Inferior parietal cortex (tissue), 1 donor: ENCODE measurements at regions not wholly inside any gene's neighbourhood (a gene's known extent, or its start where the extent isn't known, plus 50 kb on each side); places are given as distances from the start of the nearest gene placed in this dataset.

Source experiments
- DNase-seq: peaks from one replicate; pipeline ENCODE4 v3.0.0-alpha.2; 2016; ENCODE audit errors: extremely low spot score

DNA sequence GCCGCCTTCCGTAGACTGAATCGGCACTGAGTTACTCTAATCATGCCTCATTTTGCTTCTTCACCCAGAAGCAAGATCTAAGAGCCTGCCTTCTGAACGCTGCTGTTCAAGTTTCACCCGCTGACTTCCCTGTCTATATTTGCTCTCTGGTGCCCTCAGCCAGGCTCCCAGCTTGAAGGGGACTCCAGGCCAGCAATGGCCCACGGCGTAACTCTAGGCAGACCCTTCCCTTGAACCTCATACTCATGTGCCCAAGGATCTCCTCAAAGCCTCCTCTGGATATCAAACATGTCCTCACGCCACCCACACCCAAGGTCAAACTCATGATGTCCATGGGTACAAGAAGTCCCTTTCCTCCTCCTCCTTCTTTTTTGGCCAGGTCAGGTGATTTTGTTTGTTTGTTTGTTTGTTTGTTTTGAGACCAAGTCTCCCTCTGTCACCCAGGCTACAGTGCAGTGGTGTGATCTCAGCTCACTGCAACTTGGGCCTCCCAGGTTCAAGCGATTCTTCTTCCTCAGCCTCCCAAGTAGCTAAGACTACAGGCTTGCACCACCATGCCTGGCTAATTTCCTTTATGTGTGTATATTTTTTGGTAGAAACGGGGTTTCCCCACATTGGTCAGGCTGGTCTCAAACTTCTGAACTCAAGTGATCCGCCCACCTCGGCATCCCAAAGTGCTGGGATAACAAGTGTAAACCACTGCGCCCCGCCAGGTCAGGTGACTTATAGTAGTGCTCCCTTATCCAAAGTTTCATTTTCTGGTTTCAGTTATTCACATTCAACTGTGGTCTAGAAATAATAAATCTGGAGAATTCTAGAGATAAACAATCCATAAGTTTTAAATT is 239.0 kb downstream of the SYK start:
- no peak for DNase-seq

DNA sequence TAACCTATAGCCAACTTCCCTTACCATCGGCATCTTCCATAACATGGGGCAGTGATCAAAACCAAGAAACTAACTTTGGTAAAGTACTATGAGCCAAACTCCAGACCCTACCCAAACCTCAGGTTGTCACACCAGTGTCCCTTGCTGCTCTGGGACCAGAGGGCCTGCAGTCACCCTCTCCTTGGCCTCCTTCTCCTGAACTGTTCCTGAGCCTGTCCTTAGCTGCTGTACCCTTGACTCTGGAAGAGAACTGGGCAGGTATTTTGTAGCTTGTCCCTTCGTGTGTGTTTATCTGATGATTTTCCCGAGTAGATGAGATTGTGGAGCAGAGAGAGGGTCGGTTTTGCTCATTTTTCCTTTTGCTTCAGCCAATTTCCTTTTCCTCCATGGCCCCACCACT is 240.4 kb downstream of the SYK start:
- no peak for DNase-seq

DNA sequence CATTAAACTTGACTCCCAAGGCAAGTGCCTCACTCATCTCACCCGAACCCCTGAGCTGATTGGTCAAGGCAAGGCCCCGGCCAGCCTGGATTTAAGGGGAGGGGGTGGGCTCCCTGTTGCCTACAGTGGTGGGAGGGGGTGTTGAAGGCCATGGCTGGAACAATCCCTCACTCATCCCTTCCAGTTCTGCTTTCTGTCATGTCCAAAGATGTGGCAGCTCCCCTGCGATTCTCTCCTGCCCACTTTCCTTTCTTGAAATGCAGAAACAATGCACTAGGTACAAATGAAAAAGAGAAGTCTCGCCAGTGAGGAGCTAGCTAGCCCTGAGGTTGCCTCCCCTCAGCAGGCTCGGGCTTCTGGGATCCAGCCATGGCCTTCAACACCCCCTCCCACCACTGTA is 240.9 kb downstream of the SYK start:
- no peak for DNase-seq

DNA sequence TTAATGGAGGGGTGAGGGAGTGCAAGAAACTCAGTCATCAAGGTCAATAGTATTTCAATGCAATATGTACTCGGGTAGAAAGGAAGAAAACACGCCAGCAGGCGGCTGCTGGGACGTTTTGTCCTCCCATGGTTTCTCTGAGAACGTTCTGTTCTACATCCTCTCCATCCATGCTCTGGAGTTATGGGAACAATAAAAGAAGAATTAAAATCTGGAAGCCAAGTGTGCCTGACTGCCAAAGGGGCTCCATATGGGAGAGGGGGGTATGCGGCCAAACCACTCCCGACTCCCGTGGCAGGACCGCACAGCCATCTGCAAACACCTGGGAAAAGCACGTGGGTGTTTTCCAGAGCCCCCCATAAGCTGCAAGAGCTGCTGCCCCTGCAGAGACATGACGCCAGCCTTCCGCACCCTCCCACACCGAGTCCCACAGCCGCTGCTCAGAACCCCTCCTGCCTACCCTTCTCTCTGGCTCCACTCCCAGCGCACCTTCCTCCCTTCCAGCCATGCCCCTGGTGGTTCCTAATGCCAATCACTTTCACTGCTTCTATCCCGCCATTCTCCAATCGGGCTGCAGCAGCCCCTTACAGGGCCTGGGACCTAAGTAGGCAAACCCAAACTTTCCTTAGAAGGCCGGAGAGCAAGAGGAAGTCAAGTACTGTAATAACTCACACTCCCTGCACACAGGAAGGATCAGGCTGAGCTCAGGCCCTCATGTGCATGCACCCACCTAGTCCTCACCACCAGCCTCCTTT is 241.6 kb downstream of the SYK start:
- no peak for DNase-seq

DNA sequence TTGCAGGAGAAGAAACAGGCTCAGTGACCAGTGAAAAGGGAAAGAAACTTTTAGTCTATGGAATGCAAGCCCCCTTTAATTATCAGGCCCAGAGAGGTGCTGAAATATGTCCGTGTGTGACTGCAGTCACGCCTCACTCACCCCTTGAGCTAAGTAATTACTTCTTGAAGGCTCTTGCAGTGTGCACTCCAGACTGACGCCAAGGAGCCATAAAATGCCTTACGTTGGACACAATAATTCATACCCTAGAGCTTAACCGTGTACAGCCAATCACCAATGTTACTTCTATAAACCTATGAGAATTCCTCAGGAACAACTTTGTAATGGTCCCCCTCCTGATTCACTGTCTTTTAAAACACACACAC is 242.2 kb downstream of the SYK start:
- DNase-seq, result no peak

DNA sequence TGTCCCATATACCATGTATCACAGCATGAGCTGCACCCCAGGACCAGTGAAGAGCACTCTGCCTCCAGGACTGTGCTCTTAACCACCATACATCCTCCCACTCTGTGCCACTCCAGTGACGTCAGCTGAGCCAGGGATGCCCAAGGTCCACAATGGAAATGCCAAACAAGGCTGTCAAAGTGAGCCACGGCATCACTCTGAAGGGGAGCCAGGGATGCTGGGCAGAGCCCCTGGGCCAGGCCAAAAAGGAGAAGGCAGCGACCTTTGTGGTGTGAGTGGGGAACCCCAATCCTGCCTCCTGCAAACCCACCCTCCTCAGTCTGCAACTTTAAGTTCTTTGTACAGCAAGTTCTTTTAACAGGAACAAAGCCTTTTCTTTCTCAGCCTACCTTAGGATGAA is 242.7 kb downstream of the SYK start:
- no peak for DNase-seq

DNA sequence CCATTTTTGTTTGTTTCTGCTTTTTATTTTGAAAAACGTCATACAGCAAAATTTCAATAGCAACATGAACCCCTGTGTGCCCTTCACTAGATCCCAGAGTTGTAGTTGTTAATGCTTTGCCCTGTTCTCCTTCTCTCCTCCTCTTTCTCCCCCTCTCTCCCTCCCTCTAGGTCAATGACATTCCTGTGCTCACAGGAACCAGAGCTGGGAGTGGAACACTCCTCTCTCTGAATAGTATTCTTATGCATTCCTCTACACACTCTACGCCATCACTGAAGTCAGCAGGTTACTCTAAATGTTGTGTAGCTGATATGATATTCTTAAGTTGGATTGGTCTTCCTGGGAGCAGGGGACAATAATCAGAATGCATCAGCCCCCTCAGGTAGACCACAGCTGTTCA is 243.4 kb downstream of the SYK start:
- DNase-seq, result no peak

DNA sequence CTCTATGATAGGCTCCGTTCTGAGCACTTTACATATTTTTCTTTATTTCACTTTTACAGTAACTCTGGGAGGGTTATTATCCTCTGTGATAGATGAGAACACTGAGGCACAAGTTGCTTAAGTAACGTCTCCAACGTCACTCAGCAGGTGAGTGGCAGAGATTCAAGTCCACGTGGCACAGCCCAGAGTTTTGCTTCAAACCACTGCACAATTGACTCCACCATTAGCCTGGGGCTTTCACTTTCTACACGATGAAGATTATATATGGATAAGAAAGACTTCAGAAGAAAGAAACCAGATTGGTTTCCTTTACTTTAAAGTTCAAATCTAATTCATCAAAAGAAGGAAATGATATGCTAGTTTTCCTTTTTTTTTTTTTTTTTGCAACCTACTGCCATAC is 245.9 kb downstream of the SYK start:
- no peak for DNase-seq

DNA sequence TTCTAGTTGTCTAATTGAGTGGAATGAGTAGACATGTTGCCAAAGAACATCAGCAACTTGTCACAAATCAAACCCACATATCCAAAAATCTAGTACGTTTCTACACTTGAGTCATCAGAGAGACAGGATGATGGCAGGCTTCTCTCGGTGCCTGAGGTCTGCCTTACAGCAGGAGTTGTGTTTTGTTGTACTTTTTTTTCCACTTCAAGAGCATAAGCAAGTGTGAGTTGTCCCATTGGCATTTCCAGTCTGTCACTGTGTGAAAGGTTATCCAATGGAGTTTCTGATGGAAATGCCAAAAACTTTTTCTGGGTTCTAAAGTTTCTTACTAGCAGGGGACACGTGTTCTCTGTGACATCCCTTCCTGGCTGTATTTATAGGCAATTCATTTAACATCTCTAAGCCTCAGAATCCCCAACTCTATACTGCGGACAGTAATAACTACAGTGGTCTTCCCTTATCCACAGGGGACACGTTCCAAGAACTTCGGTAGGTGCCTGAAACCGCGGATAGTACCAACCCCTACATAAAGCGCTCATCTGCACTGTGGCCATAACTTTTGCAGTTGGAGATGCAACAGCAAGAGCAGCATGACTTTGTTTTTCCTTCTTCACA is 246.5 kb downstream of the SYK start:
- DNase-seq, result no peak

DNA sequence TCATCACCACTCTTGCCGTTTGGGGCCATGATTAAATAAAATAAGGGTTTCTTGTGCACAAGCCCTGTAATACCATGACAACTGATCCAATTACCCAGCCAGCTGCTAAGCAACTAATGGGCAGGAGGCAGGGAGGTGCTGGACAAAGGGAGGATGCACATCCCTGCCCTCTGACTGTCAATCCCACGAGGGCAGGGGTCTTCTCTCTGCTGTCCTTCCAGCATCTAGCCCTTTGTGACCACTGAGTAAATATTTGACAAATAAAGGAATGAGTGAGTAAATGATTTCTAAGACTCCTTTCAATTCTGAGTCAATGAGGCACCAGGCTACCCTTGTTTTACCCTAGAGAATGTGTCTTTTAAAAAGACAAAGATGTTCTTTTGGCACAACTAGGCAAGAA is 247.1 kb downstream of the SYK start:
- DNase-seq, result no peak

DNA sequence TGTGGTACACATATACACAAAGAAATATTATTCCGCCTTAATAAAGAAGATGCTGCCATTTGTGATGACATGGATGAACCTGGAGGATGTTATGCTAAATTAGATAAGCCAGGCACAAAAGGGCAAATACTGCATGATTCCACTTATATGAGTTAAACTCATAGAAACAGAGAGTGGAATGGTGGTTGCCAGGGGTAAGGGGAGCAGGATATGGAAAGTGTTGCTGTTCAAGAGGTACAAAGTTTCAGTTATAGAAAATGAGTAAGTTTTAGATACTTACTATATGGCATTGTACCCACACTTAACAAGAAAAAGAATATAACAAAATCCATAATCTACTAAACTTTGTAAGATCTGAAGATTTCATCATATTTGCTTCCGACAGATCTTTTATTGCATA is 252.2 kb downstream of the SYK start:
- no peak for DNase-seq

DNA sequence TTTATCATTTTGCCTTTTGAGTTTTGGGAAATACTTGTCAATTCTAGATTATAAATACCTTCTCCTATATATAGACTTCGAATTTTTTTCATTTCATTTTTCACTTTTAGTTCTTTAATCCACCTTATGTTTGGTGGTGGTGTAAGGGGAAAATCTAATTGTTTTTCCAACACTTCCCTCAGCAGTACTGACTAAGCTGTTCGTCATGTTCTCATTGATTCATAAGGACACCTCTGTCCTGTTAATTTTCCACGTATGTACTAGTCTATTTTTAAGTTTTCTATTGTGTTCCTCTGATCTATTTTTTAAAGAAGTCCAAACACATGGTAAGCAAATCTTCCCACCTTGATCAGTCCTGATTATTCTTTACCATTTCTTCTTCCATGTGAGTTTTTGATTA is 254.2 kb downstream of the SYK start:
- DNase-seq, result no peak

DNA sequence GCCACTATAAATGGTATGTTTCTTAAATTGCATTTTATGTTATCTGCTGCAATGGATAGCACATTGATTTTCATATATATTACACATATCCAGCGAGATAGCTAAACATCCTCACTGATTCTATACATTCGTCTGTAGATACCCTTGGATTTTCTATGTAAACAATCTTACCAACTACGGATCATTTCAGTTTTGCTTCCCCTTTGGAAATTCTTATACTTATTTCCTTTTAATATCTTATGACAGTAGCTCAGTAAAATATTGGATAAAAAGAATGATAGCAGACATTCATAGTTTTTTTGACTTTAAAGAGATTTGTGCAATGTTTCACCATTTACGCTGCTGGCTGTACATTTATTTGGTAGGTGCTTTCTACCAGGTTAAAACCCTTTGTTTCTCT is 254.9 kb downstream of the SYK start:
- no peak for DNase-seq

DNA sequence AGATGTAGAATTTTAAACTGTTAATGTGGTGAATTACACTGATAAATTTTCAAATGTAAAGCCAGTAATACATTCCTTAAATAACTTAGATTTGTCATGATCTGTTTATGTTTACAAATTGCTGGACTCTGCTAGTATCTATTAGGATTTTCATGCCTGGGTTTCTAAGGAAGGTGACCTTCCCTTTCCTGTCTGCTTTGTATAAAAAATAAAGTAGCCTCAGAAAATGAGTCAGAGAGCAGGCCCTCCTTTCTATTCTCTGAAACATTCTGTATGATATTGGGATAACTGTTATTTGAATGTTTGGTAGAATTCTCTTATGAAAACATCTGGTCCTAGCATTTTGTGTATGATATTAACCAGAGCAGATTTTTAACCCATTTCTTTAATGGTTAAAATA is 255.3 kb downstream of the SYK start:
- DNase-seq, result no peak

DNA sequence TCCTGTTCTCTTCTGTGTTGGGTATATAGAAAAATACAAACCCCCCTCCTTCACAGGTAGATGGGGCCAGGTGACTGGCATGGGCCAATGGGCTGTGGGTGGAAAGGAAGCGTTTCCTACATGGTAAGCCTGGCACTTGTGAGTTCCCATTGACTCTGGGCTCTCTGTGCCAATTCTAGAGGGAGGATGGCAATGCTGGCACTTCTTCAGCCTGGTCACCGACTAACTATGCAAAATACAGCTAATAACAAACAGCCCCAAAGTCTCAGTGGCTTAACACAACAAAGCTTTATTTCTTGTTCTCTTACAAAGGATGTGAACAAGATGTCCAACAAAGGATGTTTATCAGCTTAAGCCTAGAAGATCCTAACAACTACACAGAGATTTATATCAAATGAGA is 258.1 kb downstream of the SYK start:
- DNase-seq, result no peak

DNA sequence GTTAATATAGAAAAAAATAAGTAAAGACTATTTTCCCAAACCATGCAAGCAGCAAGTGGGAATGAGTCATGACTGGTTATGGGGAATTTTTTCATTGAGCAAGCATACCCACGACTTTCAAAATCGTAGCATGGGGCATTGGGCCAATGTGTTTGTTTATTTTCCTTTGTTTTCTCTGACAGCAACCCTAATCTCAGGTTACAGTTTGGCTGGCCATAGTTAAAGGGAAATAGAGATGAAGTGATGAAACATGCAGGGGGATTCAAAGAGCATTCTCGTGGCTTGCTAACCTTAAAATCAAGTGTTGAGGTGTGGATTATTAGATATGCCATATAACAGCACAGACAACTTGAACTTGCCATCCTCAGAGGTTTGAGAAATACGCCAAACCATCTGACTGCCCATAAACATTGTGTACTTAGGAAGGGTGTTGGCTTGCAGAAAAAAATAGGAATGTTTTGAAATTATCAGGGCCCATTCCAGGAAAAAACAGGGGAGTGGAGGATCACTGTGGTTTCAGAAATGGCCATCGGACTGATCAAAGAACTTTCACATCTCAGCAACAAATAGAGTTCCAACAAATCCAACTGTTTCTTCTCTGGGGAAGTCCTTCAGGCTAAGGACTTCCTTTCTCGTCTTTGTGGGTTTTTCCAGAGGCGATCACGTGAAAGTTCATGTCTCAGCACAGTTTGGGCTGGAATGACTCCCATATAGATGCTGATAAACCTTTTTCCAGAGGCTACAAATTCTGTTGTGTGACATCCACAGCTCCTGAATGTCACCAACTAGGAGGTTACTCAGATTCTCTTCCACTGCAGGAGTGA is 259.1 kb downstream of the SYK start:
- DNase-seq, result no peak

DNA sequence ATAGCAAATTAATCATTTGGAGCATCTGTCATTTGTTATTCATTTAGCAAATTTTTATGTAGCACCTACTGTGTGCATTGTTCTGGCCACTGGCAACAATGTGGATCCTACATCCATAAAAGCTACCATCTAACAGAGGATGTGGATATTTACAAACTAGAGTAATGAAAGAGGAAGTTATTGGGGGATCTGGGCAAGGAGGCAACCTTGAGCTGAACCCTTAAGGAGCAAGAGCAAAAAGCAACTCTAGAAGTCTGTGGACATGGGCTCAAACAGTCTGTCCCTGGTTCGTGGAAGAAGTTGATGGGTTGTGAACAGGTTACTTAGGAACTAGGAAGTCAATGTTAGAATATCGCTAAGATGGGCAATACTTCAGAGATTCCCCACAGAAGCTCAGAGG is 259.9 kb downstream of the SYK start:
- no peak for DNase-seq

DNA sequence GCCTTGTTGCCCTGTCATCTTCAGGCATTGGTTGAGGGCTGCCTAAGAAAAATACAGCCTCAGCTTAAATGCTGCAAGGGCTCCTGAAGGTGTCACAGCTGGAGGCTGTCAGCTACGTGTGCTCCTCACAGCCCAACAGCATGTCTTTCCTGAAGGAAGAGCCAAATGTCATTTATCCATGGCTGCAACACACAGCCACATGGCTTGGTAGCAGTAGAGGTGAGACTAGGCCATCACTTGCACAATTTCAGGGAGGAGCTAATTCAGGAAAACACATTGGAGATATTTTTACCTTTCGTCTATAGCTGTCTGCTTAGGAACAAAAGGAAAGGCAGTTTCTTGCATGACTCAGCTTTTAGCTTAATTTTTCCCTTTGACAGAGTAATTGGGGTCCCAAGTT is 260.7 kb downstream of the SYK start:
- no peak for DNase-seq

DNA sequence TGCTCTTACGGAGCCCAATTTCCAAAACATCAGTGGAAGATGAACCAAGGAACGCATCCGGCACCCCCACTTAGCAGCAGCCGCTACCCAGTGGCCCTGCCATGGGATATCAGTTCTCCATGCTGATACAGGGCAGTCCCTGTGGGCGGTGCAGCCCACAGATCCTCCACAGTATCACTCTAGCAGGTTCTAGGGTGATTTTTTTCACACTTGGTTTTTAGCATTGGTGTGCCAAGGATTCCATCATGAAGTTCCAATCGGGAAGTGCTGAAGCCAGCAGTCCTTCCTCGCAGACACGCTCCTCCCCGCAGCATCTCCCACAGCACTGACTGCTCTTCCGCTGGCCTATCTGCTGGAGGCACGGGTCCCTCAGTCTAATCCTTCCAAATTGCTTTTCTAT is 261.9 kb downstream of the SYK start:
- DNase-seq, result no peak

DNA sequence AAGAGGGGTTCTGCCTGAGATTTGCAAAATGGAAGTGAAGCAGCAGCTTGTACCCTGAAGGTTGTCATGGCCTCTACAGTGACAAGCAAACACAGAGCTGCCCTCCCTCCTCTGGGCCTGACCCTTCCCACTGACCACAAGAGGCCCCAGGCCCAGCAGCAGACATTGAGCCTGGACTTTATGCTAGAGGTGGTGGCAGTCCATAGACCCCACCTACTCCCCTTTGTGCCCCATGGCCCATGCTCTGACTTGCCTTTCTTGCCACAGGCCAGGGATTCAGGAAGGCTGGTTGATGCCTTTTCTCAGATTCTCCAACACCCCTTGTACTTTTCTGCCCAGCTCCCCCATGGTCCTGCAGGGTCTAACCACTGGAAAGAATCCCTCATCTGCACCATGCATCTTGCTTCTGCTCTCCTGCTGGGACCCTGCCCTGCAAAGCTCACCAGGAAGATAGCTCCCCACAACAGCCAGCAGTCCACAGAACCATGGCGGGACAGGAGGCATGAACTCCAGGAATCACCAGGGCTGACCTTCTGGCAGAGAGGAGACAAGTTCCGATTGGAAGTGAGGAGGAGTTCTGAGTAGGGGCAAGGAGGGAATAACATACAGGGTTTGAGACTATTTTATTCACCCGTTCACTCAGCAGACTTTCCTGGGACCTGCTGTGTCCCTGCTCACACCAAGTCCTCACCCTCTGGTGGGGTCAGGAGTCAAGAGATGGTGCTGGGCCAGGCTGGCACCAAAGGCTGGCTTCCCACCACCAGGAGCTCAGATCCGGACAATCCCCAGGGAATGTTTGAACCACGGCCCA is 263.8 kb downstream of the SYK start:
- DNase-seq, result no peak

DNA sequence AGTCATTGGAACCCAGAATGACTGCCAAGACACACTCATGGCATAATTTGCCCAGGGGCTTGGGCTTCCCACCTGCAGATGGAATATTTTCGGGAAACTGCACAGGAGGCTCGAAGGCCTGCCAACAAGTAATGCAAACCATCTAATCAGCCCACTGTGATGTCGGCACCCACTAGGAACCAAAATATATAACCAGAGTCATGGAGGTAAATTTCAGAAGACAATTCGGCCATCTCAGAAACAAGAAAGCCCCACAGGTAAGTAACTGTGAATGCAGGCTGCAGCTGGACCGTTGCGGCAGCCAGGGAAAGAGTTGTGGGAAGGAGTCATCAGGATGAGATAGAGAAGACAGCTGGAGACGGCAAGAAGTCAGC is 264.4 kb downstream of the SYK start:
- DNase-seq, result no peak
